ENCODE measurements at regions not wholly inside any gene's neighbourhood (a gene's known extent, or its start where the extent isn't known, plus 50 kb on each side); places are given as distances from the start of the nearest gene placed in this dataset.
"Not testable (repeated sequence)": the region's sequence is repeated elsewhere in the genome, so short reads cannot be mapped to it uniquely, and the experiment has no call there.

DNA sequence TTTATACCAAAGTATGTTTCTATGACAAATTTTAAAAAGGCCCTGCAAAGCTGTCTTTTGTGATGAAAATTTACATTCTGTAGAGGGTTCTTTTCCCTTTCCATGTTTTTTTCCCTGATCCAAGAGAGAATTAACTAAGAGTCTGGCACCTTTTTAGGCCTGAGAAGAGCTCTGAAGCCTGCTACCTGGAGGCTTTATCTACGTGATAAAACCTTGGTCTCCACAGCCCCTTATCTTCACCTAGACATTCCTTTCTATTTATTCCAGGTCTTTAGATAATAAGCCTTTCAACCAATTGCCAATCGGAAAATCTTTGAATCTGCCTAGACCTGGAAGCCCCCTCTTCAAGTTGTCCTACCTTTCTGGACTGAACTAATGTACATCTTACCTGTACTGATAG is 774.1 kb upstream of the LRRTM1 start:
- DNase-seq (ENCODE audit: low read depth), result no peak

GRCh38 chr2:81078102-81078501 is 773.5 kb upstream of the LRRTM1 start:
- no peak for DNase-seq (ENCODE audit: low read depth)

DNA sequence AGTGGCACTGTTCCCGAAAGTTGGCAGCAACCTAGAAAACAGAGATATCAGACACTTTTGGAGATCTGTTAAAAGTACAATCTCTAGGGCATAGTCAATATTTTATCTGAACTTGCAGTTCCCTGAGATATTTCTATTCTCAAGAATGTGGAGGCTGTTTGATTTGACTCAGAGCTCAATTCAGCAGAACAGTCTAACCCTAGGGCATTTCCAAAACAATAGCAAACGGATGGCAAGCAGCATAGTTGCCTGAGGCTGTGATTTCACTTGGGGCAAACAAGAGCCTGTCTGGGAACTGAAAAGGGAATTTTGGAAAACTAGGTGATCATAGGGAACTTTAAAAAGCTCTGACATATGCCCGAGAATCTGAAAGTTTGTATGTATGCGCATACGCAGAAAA is 772.8 kb upstream of the LRRTM1 start:
- no peak for DNase-seq (ENCODE audit: low read depth)

DNA sequence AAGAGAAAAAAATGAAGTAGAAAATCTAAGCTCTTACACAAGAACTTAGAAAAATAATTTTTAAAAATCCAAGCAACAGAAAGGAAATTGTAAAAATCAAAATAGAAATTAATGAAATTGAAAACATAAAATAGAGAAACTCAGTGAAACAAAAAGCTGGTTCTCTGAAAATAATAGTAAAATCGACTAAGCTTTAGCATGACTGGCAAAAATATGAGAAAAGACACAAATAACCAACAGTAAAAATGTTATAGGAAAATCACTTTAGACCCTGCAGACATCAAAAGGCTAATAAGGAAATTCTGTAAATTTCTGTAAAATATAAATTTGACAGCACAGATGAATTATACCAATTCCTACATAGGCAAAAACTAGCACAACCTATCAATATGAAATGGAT is 768.9 kb upstream of the LRRTM1 start:
- DNase-seq (ENCODE audit: low read depth), result no peak

- DNase-seq (ENCODE audit: low read depth), result no peak
Measured at GRCh38 chr2:81068144-81068543, 763.6 kb upstream of the LRRTM1 start.

- DNase-seq (ENCODE audit: low read depth), result no peak
Measured at GRCh38 chr2:81061016-81061415, 756.5 kb upstream of the LRRTM1 start.

DNA sequence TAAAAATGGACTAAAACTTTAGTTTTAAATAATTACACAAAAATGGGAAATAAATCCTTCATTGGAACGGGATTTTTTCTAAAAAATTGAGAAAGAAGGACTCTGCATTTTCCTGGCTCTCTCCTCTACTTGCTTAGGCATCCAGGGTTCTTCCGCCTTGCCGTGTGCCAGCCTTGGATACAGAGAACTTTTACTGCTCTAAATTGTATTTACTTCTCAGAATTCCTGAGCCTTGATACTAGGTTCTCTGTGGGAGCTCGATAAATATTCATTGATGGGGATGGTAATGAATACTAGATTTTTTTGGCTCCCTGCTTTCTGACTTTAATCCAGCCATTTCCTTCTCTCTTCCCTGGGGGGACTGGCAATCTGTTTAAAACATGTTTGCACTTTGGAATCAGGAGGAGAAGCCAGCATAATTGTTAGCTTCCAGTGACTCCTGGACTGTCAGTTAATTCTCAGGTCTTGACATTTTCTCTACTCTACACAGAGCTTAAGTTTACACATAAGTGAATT is 746.1 kb upstream of the LRRTM1 start:
- DNase-seq (ENCODE audit: low read depth), result no peak

- no peak for DNase-seq (ENCODE audit: low read depth)
Measured at GRCh38 chr2:81043681-81044080, 739.1 kb upstream of the LRRTM1 start.

DNA sequence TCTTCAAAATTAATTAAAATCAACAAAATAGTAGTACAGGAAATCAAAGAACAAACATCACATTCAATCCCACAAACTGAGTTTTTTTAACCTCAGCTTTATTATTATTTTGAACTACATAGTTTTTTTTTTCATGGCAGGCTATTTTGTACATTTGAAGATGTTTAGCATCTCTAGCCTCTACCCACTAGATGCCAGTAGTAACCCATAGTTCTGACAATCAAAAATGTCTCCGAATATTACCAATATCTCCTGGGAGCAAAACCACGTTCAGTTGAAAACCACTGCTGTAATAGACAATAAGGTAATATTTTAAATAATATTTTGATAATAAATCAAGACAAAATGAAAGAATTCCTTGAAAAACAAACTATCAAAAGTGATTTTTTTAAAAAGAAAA is 702.6 kb upstream of the LRRTM1 start:
- no peak for DNase-seq (ENCODE audit: low read depth)

DNA sequence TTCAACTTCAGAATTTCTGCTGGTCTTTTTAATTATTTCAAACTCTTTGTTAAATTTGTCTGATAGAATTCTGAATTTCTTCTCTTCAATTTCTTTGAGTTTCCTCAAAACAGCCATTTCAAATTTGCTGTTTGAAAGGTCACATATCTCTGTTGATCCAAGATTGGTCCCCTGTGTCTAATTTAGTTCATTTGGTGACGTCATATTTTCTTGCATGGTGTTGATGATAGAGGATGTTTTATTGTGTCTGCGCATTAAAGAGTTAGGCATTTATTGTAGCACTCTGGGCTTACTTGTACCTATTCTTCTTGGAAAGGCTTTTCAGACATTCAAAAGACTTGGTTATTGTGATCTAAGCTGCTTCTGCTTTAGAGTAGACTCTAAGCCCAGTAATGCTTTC is 698.4 kb upstream of the LRRTM1 start:
- no peak for DNase-seq (ENCODE audit: low read depth)

DNA sequence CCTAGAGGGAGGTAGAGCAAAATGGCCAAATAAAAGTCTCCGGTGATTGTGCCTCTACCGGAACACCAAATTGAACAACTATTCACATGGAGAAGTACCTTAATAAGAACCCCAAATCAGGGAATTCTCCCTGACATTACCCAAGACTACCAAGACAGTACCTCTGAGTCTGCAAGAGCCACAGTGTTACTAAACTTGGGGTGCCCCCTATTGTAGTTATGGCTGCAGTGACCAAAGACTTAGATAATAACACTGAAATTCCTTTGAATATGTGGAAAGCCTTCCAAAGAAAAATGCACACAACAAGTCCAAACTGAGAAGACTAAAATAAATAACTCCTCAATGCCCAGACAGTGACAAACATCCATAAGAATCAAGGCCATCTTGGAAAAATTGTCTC is 682.9 kb upstream of the LRRTM1 start:
- DNase-seq (ENCODE audit: low read depth), result no peak

- no peak for DNase-seq (ENCODE audit: low read depth)
Measured at GRCh38 chr2:80969900-80970299, 665.3 kb upstream of the LRRTM1 start.

- DNase-seq (ENCODE audit: low read depth), result no peak
Measured at GRCh38 chr2:80968450-80968849, 663.9 kb upstream of the LRRTM1 start.

GRCh38 chr2:80947601-80948130 is 643.1 kb upstream of the LRRTM1 start:
- no peak for DNase-seq (ENCODE audit: low read depth)

DNA sequence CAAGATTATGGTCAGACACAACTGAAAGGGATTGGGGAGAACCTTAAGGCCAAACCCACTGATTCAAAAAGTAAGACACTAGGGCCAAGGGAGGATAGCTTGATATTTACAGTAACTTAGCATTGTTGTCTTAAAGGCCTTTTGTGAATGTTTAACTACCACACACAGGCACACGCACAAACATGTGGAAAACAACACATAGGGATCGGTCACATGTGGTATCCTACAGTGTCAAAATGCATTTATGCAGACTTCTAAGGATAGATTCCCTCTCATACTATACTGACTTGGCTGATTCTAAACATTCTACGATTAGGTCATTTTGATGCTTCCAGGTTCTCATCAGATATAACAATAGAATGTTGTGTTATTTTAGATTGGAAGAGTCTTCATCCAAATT is 638.9 kb upstream of the LRRTM1 start:
- no peak for DNase-seq (ENCODE audit: low read depth)

GRCh38 chr2:80942766-80943165 is 638.2 kb upstream of the LRRTM1 start:
- DNase-seq (ENCODE audit: low read depth), result no peak

- no peak for DNase-seq (ENCODE audit: low read depth)
Measured at GRCh38 chr2:80938463-80938862, 633.9 kb upstream of the LRRTM1 start.

DNA sequence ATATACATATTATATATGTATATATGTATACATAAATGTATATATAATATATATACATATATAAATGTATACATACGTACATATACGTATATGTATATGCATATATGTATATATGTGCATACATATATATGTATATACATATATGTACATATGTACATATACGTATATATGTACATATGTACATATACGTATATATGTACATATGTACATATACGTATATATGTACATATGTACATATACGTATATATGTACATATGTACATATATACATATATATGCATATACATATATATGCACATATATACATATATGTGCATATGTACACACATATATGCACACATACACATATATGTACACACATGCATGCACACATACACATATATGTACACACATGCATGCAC is 627.3 kb upstream of the LRRTM1 start:
- DNase-seq (ENCODE audit: low read depth), result not testable (repeated sequence)

- no peak for DNase-seq (ENCODE audit: low read depth)
Measured at GRCh38 chr2:80930777-80931176, 626.2 kb upstream of the LRRTM1 start.

DNA sequence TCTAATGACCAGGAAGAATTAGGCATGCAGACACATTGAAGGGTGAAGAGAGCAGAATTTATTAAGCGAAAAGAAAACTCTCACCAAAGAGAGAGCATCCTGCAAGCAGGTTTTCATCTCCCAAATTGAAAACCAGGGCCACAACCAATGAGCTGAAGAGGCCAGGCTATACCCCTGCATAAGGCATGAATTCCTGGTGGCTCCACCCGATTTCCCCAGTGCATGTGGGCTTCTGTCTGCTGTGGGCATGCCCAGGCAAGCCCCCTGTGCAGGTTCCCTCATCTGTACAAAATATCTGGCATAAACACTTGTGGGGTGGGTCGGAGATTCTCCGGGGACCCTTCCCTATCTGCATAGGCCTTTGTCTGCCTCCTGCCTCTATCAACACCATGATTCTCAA is 621.6 kb upstream of the LRRTM1 start:
- no peak for DNase-seq (ENCODE audit: low read depth)

DNA sequence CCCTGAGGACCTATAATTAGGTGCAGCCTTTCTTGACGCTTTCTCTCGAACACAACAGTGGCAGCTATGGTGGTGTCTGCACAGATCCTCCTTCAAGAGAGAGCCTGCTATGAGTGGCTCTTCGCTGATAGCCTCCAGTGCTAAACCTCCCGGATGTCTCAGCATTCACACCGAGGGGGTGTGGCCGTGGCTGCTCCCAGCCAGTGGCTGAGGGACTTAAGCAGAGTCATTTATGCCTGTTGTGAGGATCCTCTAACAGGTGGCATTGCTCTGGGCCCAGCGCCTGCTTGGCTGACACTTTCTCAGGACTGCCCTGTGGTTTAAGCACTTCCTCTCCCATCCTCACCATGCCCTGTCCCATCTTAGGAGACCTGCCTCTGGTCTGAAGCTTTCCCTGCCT is 592.0 kb upstream of the LRRTM1 start:
- no peak for DNase-seq (ENCODE audit: low read depth)

GRCh38 chr2:80894486-80894885 is 589.9 kb upstream of the LRRTM1 start:
- DNase-seq (ENCODE audit: low read depth), result no peak

DNA sequence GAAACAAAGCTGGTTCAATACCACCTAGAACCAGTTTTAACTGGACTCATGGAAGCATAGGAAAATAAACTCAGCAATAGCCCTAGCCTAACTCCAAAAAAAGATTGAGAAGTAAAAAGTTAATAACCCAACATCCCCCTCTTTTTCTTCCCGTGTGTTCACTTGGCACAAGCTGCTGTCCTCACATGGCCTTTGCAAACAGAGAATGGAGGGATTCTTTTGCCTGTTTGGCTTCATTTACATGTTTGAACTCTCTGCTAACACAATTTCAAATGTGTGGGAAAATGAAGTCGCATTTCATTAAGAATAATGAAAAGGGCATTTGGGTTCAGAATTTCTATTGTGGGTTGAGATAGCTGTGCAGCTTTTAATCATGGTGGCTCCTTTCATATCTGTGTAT is 589.2 kb upstream of the LRRTM1 start:
- DNase-seq (ENCODE audit: low read depth), result no peak

- DNase-seq (ENCODE audit: low read depth), result no peak
Measured at GRCh38 chr2:80889009-80889408, 584.5 kb upstream of the LRRTM1 start.

All from M059J (cell line).